Activated CD4-positive, alpha-beta T cell treated with anti-CD3 and anti-CD28 coated beads, Interleukin-2, amount 50 U/mL, for 16 hours (primary cell): ENCODE measurements at regions not wholly inside any gene's neighbourhood (a gene's known extent, or its start where the extent isn't known, plus 50 kb on each side); places are given as distances from the start of the nearest gene placed in this dataset.
"Not testable (repeated sequence)": the region's sequence is repeated elsewhere in the genome, so short reads cannot be mapped to it uniquely, and the experiment has no call there.

ENCODE experiments used
- DNase-seq: peaks from one replicate; pipeline ENCODE4 v3.0.0-alpha.2; 2020

DNA sequence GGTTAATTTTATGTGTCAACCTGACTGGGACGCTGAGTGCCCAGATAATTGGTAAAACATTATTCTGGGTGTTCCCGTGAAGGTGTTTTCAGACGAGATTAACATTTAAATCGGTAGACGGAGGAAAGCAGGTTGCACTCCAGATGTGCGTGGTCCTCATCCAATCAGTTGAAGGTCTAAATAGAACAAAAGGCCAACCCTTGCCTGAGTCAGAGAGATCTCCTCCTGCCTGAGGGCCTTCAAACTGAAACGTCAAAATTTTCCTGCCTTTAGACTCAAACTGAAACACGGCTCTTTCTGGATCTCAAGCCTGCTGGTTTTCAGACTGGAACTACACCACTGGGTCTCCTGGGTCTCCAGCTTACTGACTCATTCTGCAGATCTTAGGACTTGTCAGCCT, 70.9 kb downstream of the NPIPA5 start:
- DNase-seq: not testable (repeated sequence)

DNA sequence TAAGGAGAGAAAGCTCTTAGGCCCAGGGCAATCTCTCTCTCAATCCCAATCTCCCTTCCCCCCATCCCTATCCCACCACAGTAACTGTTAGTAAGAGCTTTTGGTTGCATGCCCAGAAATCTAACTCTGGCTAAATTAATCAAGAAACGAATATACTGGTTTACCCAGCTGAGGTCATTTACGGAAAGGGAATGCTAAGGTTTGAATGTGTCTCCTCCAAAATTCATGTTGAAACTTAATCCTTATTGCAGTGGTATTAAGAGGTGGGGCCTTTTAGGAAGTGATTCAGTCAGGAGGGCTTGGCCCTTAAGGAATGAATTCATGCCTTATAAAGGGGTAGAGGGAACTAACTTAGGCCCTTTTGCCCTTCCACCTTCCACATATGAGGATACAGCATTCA, 72.2 kb downstream of the NPIPA5 start:
- DNase-seq: not testable (repeated sequence)

DNA sequence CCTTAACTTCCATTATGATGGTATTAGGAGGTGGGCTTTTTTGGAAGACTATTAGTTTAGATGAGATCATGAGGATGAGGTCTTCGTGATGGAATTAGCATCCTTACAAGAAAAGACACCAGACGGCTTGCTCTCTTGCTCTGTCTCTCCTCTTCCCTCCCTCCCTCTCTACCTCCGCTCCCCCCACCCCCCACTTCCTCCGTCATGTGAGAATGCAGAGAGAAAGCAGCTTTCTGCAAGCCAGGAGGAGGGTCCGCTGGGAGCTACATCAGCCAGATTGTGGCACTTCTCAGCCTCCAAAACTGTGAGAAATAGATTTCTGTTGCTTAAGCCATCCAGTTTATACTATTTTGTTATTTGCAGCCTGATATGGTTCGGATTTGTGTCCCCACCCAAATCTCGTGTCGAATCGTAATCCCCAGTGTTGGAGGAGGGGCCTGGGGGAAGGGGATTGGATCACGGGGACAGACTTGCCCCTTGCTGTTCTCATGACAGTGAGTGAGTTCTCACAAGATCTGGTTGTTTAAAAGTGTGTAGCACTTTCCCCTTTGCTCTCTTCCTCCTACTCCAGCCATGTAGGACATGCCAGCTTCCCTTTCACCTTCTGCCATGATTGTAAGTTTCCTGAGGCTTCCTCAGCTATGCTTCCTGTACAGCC, 74.3 kb downstream of the NPIPA5 start:
- not testable (repeated sequence) for DNase-seq

DNA sequence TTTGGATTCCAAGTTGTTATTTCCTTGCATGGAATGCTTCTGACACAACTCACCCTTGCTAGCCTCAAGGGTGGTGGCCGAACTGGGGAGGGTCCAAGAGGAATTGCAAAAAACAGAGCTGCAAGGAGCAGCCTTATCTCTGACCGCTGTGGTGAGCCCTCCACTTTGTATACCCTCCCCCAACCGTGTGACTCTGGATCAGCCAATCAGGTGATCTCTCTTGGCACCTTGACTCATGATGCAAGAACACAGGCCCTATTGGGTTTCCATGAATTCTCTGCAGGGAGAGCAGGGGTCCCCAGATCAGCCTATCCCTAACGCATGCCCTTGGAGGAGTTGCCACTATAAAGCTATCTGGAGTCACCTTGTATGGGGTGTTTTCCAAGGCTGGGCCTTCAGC, 81.0 kb downstream of the NPIPA5 start:
- DNase-seq: not testable (repeated sequence)

DNA sequence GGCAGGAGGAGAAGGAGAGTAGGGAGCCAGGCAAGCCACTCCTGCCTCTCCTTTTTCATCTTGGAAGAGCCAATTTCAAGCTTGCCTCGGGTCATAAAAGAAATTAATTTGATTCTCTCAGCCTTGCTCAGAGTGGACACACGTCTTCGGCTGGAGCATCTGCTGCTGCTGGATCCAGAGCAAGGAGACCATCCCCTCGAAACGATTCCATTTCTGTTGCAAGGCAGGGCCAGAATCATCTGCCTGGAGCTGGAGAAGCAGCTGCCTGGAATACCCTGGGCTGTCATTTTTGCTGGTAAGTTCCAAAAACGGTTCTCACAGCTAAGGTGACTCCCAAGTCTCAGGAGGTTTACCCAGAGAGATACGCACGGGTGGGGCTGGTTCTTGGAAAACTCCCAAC, 103.3 kb downstream of the NPIPA5 start:
- DNase-seq: not testable (repeated sequence)

DNA sequence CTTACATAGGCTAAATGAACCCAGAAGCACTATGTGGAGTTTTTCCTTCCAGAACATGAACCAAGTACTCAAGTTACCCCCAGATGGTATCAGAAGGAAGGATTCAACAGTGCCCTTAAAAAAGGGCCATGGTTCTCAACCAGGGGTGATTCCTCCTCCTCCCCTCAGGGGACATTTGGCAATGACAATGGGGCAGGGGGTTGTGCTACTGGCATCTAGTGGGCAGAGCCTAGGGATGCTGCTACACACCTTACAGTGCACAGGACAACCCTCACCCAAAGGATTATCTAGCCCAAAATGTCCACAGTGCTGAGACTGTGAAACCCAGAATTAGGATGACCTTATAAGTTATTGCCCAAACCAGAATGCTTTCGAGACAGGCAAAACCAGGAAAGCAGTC, 104.1 kb downstream of the NPIPA5 start:
- DNase-seq: not testable (repeated sequence)

DNA sequence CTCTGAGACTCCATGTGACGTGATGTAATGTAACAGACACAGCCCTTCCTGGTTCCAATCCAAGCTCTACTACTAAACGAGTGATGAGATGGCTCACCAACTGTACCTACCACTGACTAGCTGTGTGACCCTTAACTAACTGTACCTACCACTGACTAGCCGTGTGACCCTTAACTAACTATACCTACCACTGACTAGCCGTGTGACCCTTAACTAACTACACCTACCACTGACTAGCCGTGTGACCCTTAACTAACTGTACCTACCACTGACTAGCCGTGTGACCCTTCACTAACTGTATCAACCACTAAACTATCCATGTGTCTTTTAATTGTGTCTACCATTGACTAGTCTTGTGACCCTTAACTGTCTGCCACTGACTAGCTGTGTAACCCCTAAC, 111.2 kb downstream of the NPIPA5 start:
- not testable (repeated sequence) for DNase-seq

DNA sequence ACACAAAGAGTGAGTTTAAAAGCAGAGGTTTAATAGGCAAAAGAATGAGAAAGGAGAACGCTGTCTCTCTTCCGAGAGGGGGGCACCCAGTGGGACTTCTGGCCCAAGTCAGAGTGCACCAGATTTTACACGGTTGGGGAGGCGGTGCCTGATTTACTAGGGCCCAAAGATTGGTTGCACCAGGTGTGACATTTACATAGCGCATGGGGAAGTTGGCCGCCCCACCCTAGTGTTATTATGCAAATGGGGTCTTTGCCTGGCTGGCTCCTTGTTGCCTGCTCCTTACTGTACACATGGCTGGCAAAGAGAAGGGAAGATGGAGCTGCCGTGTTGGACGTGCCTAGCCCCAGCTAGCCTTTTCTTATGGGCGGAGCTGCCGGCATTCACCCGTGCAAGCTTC, 115.9 kb downstream of the NPIPA5 start:
- not testable (repeated sequence) for DNase-seq

DNA sequence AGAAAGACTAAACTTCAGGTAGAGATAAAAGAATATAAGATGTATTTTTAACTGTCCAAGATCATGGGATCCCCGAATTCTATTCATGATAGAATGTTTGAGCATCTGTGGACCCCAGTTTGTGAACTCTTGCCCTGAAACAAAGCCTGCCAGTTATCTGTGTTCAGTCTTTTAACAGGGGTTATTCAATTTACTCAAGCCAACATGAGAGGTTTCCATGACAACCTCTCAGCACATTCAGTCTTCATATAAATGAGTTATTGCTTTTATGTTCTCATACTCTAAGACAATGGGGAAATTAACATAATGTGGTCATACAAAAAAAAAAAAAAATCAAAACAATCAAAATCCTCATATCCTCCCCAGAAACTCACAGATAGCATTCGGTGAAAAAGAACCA, 130.1 kb downstream of the NPIPA5 start:
- DNase-seq: not testable (repeated sequence)

DNA sequence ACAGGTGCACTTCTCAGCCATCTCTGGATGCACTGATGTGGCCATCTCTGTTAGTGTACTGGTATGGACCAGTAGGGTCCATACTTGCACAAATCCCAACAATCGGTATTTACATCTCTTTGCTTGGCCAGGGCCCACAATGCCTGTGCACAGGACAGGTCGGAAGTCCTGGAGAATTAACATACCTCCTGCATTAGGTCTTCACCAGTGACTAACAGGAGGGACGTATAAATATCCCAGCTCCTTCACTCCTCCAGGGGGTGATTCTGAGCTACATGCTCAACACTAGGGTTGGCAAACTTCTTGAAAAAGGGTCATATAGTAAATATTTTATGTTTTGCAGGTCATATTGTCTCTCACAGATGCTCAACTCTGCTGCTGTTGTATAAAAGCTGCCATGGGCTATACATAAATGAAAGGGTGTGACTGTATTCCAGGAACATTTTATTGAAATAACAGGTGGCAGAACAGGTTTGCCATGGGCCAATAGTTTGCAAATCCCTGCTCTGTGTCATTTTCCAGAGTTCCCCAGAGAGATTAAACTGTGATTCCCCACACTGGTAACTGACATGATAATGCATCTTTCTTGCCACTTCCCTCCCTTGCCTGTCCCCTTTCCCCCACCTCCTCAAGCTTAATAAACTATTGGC, 141.3 kb downstream of the NPIPA5 start:
- not testable (repeated sequence) for DNase-seq

DNA sequence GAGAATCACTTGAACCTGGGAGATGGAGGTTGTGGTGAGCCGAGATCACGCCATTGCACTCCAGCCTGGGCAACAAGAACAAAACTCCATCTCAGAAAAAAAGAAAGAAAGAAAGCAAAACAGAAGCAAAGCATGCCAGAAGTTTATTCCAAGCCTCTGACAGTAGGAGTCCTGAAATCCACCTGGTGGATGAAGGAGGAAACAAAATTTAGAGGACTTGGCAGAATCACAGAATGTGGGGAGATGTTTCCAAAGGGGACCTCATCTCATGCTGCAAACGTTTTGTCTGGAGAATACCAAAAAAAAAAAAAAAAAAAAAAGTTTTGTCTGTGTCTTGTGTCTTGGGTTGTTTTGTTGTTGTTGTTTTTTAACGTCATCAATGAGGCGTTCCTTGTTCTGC, 141.1 kb upstream of the RRN3 start:
- not testable (repeated sequence) for DNase-seq

DNA sequence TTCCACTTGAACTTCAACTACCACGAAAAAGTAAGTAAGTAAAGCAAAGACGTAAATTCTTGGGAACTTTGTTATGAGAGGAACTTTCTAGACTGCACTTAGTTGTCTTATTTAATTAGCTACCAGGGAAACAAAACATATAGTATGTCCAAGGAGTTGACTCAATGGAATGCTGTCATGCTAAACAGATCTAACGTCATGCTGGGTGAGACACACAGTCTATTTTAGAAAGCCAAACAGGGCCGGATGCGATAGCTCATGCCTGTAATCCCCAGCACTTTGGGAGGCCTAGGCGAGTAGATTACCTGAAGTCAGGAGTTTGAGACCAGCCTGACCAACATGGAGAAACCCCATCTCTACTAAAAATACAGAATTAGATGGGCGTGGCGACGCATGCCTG, 140.6 kb upstream of the RRN3 start:
- DNase-seq: not testable (repeated sequence)

DNA sequence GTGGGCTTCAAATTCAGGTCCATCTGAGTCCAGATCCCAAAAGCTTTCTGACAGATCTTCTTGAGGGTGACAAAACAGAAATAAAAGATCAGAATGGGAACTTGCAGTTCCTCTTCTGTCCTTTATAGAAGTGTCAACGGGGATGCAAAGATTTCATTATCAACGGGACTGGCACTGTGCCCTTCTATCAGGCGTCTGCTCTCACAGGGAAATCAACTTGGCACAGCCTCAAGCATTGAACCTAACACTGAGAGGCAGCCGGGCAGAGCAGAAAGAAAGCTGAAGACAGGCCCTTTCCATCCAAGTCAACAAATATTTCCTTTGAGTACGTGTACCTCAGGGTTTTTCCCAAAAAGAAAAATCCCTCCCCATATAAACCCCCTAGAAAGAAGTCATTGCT, 136.4 kb upstream of the RRN3 start:
- DNase-seq: not testable (repeated sequence)

DNA sequence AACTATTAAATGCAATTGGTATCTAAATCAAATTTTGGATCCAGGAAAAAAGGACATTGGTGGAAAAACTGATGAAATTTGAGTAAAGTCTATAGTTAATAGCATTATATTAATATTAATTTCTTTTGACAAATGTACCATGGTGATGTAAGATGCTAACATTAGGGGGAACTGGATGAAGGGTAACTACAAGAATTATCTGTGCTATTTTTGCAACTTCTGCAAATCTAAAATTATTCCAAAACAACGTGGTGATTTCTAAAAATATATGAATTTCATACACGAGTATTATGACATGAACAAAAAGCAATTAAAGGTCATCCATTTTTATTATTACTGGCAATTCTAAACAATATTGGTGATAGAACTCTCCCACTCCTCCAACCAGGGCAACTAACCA, 135.6 kb upstream of the RRN3 start:
- DNase-seq: not testable (repeated sequence)

DNA sequence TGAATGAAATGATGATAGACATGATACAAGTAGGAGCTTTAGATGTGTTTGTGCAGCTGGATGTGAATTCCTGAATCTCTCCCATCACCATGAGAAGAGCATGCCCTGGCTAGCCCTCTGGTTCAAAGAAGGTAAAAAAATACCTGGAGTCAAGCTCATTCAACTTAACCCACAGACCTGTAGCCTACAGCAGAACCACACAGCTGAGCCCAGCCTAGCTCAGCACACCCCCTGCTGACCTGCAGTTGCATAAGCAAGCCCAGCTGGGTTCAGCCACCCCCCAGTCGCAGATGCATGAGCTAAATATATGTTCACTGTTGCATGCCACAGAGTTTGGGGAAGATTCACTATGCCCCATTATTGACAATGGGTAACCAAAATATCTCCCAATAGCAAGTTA, 130.6 kb upstream of the RRN3 start:
- not testable (repeated sequence) for DNase-seq

DNA sequence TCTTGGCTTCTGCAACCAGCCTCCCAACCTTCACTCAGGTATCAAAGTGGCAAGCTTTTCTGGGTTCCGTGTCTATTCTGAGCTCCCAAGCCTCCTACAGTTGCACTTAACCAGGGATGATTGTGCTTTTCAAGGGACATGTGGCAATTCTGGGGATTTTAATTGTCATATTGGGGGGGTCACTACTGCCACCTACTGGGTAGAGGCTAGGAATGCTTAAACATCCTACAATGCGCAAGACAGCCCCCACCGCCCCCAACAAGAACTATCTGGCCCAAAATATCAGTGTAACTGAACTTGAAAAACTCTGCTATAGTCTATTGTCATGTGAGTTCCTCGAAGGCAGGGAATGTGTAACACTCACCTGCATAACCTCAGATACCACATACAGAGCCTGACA, 129.3 kb upstream of the RRN3 start:
- not testable (repeated sequence) for DNase-seq

DNA sequence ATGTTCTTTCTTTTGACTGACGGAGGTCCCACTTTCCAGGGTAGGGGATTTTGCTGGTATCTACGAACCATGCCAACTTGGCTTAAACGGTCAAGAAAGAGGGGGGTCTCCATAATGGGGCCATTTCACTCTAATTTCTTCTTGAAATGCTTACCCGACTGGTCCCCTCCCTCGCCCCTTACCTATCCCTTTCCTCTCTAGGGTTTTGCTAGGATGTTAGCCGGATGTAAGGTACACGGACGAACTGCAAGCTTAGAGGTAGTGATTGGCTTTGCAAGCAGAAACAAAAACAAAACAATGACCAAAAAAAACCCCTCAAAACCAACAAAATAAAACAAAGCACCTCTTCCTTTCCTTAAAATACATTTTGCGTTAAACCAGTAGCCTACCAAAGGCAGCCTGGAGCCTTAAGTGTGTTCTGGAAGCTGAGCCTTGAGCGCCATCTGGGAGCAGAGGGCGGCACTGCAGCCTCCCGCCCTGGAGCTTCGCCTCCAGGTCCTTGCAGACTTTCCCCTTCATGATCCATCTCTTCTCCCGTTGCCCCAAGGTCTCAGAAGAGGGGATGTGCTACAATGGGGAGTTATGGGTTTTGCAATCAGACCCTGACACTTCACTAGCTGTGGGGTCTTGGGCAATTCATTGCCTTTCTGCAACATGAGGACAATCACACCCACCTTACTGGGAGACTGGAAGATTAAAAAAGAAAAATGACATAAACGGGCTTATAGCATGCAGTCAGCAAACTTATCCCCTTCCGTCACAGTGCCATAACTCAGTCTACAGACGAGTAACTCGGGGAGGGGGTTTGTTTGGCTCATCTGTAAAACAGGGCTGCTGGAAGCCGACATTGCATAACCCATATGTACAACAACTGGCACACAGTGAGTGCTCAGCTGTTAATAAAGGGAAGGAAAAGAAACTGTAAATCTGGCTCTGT, 125.9 kb upstream of the RRN3 start:
- peak; percentile 2 for DNase-seq

DNA sequence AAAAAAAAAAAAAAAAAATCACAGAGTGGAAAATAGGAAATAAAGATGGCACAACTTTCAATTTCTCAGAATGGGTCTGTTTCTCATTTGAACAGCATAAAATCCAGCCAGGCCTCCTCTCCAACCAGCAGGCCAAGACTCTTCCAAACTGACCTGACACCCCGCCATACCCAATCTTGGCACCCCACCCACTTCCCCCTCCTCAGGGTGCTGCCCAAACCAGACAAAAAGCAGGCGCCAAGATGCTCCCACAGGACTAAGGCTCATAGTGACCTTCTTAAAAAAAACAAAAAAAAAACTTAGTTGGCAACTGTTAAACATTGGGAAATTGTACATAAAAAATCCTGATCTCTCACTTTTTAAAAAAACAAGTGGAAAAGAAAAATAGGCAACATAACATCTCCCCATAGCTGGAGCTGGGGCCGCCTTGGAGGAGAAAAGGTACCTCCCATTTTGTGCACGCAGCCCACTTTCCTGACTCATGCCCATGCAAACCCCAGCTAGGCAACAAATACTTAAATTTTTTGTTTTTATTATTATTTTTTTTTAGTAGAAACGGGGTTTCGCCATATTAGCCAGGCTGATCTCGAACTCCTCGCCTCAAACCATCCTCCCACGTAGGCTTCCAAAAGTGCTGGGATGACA, 124.9 kb upstream of the RRN3 start:
- not testable (repeated sequence) for DNase-seq

DNA sequence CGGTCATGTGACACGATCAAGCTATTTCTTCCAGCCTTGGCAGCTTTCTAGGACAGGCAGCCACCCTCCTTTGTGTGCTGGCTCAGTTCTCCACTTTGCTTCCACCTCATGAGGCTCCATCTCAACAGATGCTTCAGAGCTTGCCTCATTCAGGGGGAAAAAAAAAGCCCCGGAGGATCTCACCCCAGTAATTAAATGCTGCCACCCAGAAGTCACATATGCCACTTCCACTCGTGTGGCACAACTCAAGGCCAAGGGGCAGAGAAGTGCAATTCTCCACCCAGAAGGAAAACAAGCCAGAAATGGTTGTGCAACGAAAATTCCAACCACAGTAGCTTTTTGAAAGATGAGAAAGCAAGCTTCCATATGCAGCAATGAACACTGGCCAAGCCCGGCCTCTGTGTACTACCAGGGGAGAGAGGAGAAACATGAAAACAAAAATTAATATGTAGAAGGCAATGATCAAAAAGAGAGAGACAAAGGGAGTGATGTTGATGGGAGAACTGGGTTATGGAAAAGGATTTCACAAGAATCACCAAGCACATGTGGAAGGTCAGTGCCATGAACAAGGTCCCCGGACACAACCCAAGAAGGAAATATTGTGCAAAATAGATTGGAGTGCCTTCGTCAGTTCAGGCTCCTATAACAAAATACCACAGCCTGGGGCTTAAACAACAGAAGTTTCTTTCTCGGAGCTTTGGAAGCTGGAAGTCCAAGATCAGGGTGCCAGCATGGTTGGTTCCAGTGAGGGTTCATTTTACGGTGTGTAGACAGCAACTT, 113.3 kb upstream of the RRN3 start:
- not testable (repeated sequence) for DNase-seq

DNA sequence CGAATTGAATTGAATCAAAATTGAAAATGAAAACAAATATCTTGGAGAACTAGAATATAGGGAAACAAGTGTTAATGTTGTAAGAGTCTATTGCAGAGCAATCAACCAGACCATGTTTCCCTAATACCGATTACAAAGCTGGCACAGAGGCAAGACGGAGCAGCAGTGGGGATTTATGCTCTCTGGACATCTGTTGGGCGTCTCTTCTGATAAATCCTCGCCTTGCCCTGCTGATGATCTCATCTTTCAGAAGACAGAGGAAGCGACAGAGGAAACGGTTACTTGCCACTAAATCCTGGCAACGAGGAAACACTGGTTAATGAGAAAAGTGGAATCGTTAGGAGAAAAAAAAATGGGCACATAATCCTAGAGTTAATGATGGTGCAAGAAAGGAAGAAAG, 112.4 kb upstream of the RRN3 start:
- not testable (repeated sequence) for DNase-seq

DNA sequence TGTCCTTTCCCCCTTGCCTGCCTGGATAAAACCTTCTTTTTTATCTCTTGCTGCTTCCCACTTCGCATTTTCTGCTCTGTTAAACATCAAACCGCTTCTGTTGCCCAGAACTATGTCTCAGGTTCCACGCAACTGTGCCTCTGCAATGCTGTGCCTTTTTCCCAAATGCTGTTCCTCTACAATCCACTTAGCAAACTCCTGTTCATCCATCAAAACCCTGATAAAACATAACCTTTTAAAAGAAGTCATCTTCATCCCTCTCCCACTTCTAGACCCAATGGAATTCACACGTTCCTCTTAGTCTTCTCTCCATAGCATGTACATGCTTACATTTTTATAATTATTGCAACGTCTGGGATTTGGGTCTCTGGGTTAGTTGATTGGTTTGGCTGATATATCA, 111.9 kb upstream of the RRN3 start:
- not testable (repeated sequence) for DNase-seq

DNA sequence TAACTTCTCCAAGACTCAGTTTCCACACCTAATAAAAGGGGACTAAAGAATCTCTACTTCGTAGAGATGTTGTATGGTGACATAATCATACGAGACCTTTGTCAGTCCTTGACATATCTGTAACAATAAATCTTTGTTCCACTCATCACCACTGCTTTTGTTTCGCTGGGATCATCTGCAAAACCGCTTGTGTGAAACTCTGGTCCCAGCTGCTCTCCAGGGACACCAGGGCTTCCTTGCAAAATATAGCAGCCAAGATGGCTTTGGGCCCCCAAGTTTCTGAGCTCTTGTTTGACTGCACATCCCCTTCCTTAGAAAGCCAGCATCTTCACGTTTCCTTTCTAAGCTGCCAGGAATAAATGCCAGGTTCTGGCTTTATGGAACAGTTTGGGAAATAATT, 110.5 kb upstream of the RRN3 start:
- DNase-seq: not testable (repeated sequence)
